SH-SY5Y (cell line): ENCODE measurements at regions not wholly inside any gene's neighbourhood (a gene's known extent, or its start where the extent isn't known, plus 50 kb on each side); places are given as distances from the start of the nearest gene placed in this dataset.

Source experiments
- GATA2 ChIP-seq: IDR thresholded peaks from 2 replicates; pipeline ENCODE4 v1.6.1; 2011; ENCODE audit warnings: mild to moderate bottlenecking, low read depth, low read length
- GATA3 ChIP-seq: IDR thresholded peaks from 2 replicates; pipeline ENCODE4 v1.6.1; 2011; ENCODE audit warnings: low read depth, mild to moderate bottlenecking, low read length, moderate library complexity

DNA sequence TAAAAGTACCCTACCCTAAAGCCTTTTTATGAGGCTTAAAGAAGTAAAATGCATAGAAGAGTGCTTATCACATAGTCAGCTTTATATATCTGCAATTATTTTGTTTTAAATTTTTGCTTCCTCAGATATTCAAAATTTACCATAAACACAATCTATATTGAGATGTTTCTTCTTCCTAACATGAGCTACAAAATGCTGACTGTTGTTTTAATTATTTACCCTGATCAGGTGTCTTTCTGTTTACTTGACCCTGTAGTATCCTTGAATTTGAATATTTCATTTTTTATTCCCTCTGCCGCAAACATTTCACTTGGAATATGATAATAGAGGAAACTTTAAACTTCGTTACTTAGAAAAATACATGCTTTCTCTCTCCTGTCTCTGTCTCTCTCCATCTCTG, 147.9 kb downstream of the TMX3 start:
- TF ChIP-seq GATA3 (no peak), GATA2 (no peak)
